GM12878 (cell line): ENCODE measurements at regions not wholly inside any gene's neighbourhood (a gene's known extent, or its start where the extent isn't known, plus 50 kb on each side); places are given as distances from the start of the nearest gene placed in this dataset.

ENCODE experiments used
- CBX3 ChIP-seq: fragments of 200-600 bp; sonication (generic); IDR thresholded peaks from 2 replicates; pipeline ENCODE4 v1.6.1; 2016; ENCODE audit warnings: low read depth, borderline replicate concordance
- CTCF ChIP-seq, 3 experiments: IDR thresholded peaks in 2 of 3; conservative IDR thresholded peaks in 1 of 3; 2 replicates each; pipeline ENCODE4 v1.5.1; 2011; ENCODE audit warnings: low read depth in 3 of 3, low read length in 3 of 3, mild to moderate bottlenecking in 3 of 3, control low read depth in 2 of 3, moderate library complexity in 2 of 3, inconsistent platforms in 1 of 3, mixed read lengths in 1 of 3; ENCODE audit not compliant: control insufficient read depth in 2 of 3, insufficient read depth in 1 of 3; ENCODE audit errors: extremely low read depth in 1 of 3
- EED ChIP-seq: sonication (generic); IDR thresholded peaks from 2 replicates; pipeline ENCODE4 v1.6.1; 2016; ENCODE audit warnings: antibody characterized with exemption, low read depth
- FOS ChIP-seq: IDR thresholded peaks from 3 replicates; pipeline ENCODE4 v1.6.1; 2011; ENCODE audit warnings: borderline replicate concordance; ENCODE audit not compliant: insufficient read length; ENCODE audit errors: extremely low read depth
- HDAC6 ChIP-seq: fragments of 200-600 bp; sonication (generic); IDR thresholded peaks from one replicate; pipeline ENCODE4 v1.8.0; 2017; ENCODE audit warnings: antibody characterized with exemption; ENCODE audit not compliant: unreplicated experiment
- MEF2B ChIP-seq: fragments of 450-650 bp; IDR thresholded peaks from 2 replicates; pipeline ENCODE4 v1.6.1; 2018; ENCODE audit warnings: mild to moderate bottlenecking, moderate library complexity; ENCODE audit not compliant: partially characterized antibody, poor library complexity, severe bottlenecking
- POLR2A ChIP-seq: IDR thresholded peaks from 2 replicates; pipeline ENCODE4 v1.6.1; 2011; ENCODE audit warnings: low read depth, mild to moderate bottlenecking, low read length
- POLR2AphosphoS5 ChIP-seq: IDR thresholded peaks from 2 replicates; pipeline ENCODE4 v1.6.1; 2011; ENCODE audit warnings: mild to moderate bottlenecking, low read length, inconsistent platforms
- RCOR1 ChIP-seq: conservative IDR thresholded peaks from 2 replicates; pipeline ENCODE4 v1.6.1; 2012; ENCODE audit warnings: low read depth, low read length, improper control_type of control experiment
- RFX5 ChIP-seq: IDR thresholded peaks from 2 replicates; pipeline ENCODE4 v1.6.1; 2011; ENCODE audit warnings: low read depth, low read length, improper control_type of control experiment
- SIN3A ChIP-seq: IDR thresholded peaks from 2 replicates; pipeline ENCODE4 v1.6.1; 2012; ENCODE audit warnings: low read depth, low read length, improper control_type of control experiment
- TBL1XR1 ChIP-seq: IDR thresholded peaks from 2 replicates; pipeline ENCODE4 v1.6.1; 2012; ENCODE audit warnings: low read depth, low read length, improper control_type of control experiment
- ZNF592 ChIP-seq: fragments of 450-650 bp; IDR thresholded peaks from 2 replicates; pipeline ENCODE4 v1.6.1; 2017; ENCODE audit warnings: mild to moderate bottlenecking, moderate library complexity

DNA sequence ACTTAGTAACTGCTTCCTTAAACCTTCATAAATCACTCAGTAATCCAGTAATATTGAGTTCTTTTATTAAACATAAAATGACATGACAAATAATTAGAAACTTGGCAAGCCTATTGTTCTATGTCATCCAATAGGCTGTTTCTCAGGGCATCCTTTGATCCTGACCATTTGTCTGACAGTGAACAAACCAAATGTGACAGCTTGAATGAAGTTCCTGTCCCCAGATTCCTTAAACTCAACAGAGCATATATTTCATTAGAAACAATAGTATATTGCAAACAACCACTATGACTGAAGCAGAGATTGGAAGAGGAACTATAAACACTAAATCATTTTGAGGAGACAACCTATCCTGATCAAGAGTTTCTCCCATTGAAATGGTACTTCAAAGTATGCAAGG lies 113.6 kb upstream of the MDFIC2 start:
- TF ChIP-seq CTCF (IDR thresholded peaks at IDR 0.05 in 2 of 3, conservative IDR thresholded peaks at IDR 0.05 in 1 of 3; ENCODE audit: control insufficient read depth in 2 of 3, extremely low read depth in 1 of 3, insufficient read depth in 1 of 3, low read depth in 3 of 3, low read length in 3 of 3): no peak
- no peak for TF ChIP-seq RCOR1
- no peak for TF ChIP-seq EED
- TF ChIP-seq CBX3: no peak
- no peak for TF ChIP-seq POLR2A
- TF ChIP-seq MEF2B: no peak
- TF ChIP-seq RFX5: no peak
- no peak for TF ChIP-seq ZNF592
- TF ChIP-seq TBL1XR1: no peak
- TF ChIP-seq HDAC6: no peak
- no peak for TF ChIP-seq POLR2AphosphoS5
- TF ChIP-seq SIN3A: no peak
- TF ChIP-seq FOS: no peak
